NCI-H128 (cell line): ENCODE measurements at regions not wholly inside any gene's neighbourhood (a gene's known extent, or its start where the extent isn't known, plus 50 kb on each side); places are given as distances from the start of the nearest gene placed in this dataset.

Source experiments
- DNase-seq: peaks from one replicate; lab custom pipeline; 2025; ENCODE audit not compliant: unreplicated experiment; lab: John Stamatoyannopoulos, UW

DNA sequence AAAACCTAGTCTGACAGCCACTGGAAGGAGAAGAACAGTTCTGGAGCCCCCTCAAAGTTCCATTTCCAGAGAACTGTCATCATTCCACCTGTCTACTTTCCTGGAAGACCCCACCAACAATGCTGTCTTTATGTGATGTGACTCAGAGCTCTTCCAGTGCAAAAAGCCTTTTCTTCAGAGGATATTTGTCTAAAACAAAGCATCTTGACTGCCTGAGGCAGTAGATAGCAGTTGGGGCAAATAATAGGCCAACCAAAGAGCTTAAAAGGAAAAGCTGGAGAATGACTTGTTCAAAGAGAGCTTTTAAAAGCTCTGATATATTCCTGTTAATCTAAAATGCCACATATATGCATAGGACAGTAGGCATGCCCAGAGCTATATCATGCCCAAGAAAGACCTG lies 62.6 kb downstream of the MIS18A start:
- DNase-seq = no peak

DNA sequence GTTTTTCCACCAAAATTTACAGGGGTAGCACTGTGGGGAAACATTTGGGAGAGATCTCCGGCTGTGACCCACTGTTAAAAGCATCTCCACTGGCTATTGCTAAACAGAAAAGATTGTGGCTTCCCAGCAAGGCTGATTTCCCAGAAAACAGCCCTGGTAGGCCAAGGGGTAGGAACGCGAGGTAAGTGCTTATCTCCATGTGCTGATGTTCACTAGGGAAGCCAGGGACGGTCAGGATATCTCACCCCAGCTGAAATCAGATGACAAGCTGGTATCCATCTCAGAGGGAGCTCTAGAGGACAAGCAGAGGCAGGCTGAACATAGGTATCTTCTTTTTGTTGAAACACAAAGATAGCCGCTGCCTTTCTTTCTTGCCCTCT lies 63.6 kb downstream of the MIS18A start:
- no peak for DNase-seq

DNA sequence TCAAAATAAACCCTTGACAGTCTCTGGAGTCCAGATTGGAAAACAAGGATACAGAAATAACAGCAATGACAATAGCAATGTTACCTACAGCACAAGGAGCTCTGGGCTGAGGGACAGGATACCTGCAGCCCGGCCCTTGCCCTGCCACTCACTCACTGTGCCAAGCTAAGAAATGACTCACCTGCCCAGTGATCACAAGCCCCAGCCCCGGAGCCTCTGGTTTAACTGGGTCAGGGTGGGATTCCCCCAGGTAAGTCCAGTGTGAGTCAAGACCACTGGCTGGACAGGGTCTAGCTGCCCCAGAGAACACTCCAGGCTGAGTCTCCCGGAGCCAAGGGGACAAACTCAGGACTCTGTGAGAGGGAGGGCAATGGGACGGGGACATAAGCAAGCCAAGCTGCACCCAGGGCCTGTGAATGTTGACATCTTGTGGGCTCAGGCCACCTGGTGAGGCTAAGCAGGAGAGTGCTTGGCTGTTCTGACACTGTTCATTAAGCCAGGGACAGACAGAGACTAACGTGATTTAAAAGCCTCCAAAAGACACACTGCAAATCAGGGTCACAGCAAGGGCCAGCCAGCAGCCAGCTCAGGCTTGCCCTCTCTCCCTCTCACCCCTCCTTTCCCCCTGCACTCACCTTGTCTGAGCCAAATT lies 64.1 kb downstream of the MIS18A start:
- DNase-seq = no peak

DNA sequence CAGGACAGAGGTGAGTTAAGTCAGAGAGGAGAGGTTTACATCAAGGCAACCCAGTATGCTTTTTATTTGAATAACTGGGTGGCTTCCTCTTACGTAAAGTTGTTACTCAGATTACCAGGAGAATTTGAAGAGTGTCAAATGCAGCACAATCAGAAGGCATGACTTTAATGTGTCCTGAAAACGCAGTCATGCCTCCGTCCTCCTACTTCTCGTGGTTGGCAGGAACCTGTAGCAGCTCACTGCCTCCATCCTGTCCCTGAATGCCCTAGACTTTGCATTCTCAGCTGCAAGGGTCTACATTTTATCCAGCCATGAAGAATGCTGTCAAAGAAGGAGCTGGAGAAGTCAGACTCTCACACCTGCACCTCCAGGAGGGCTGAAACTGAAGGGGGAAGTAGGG lies 66.7 kb downstream of the MIS18A start:
- DNase-seq = no peak

DNA sequence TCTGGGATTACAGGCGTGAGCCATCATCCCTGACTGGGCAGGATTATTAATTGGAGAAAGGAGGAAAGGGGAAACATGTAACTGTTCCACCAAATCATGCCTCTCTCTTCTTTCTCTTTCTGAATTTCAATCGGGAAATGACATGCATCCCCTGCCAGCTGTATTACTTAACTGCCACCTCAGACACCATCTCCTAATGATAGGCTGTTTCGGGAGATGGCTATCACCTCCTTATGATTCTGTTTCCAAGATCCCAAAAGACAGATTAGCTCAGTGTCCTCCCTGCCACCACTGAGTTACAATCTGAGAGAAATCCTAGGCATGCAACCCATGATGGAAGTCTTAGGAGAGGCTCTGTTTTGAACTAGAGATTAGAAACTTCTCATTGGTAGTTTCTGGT lies 67.5 kb downstream of the MIS18A start:
- no peak for DNase-seq

DNA sequence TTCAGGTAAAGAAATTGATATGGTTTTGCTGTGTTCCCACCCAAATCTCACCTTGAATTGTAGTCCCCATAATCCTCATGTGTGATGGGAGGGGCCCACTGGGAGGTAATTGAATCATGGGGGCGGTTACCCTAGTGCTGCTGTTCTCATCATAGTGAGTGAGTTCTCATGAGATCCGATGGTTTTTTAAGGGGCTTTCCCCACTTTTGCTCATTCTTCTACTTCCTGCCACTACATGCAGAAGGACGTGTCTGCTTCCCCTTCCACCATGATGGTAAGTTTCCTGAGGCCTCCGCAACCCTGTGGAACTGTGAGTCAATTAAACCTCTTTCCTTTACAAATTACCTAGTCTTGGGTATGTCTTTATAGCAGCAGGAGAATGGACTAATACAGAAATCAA lies 69.3 kb downstream of the MIS18A start:
- DNase-seq = no peak

DNA sequence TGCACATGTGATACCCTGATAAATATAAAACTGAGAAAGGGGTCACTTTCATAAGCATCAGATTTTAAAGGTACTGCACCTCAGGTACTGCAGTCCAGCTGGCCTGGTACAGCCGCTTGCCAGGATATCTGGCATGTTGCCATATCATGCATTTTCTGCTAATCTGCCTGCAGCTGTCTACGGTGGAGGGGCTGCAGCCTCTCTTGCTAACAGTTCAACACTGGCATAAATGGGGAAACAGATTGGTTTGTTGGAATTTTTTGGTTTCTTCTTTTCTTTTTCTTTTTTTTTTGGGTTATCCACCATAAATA lies 71.5 kb downstream of the MIS18A start:
- peak; percentile 32 for DNase-seq

DNA sequence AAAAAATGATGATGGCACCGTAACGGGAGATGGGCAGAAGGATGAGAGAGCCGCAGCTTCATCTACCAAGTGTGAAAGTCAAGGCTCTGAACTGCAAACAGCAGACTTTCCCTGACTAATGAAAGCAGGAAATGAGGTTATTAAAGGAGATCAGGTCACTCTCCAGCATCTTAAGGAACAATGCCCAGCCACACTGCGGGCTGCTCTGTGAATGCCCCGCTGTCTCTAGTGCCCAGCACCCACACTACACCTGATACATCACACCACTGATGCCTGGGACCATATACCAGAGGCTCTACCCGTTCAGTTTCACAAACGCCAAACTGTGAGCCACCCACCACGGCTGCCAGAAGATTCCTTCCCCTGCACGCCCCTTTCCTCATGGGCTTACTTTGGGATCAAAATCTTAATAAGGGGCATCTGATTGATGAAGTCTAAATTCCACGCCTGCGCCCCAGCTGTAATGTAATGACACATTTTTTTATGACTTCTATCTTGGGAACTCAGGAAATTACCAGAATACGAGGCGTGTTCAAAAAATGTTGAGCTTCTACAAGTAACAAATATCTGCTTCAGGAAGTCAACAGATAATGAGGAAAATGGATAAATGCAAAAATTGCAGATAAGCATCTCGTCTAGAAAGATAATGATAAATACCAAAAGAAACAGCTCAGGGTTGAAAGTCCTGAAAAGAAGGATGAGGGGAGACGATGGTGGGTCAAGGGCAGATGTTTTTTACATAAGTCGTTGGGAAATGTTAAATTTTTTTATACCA lies 72.0 kb downstream of the MIS18A start:
- DNase-seq = no peak

DNA sequence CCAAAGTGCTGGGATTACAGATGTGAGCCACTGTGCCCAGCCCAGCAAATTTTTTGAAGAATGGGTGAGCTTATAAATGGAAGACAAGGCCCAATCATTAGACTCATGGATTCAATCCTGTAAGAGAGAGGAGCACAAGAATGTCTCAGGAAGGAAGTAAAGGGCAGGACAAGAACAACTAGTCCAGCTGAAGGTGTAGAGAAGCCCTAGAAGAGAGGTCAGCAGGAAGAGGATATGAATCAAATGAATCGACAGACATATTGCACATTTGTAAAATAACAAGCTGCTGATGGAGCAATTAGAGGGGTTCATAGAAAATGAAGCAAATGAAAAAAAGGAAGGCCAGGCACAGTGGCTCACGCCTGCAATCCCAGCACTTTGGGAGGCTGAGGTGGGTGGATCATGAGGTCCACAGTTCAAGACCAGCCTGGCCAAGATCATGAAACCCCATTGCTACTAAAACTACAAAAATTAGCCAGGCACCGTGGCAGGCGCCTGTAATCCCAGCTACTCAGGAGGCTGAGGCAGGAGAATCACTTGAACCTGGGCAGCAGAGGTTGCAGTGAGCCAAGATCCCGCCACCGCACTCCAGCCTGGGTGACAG lies 74.9 kb downstream of the MIS18A start:
- no peak for DNase-seq

DNA sequence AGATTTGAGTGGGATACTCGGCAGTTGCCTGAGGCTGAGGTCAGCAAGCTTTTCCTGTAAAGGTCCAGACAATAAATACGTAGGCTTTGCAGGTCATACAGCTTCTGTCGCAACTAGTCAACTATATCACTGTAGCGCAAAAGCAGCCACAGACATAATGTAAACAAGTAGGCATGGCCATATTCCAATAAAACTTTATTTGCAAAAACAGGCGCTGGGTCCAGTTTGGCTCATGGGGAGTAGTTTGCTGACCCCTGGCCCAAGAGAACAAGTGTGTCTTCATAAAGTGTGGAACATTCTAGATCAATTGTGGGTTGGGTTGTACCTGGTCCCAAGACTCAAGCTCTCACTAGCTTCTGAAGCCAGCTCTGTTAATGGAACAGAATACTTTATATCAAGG lies 78.8 kb downstream of the MIS18A start:
- DNase-seq = no peak

DNA sequence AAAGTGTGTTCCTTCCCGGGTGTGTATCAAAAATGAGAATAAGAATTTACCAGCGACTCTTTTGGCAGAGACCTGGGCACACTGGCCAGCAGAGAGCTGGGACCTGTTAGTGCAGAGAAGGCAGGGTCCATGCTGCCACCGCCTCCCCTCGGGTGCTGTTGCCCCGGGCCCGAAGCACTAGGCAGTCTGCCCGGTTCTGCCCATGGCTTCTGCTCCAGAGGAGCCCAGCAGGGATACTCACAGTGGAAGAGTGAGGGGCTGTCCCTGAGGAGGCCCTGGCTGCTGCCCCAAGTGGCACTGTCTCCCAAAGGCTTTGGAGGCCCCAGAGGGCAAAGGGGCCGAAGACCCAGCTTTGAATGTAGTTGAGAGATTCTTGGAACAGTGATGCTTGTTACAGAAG lies 80.5 kb downstream of the MIS18A start:
- no peak for DNase-seq

DNA sequence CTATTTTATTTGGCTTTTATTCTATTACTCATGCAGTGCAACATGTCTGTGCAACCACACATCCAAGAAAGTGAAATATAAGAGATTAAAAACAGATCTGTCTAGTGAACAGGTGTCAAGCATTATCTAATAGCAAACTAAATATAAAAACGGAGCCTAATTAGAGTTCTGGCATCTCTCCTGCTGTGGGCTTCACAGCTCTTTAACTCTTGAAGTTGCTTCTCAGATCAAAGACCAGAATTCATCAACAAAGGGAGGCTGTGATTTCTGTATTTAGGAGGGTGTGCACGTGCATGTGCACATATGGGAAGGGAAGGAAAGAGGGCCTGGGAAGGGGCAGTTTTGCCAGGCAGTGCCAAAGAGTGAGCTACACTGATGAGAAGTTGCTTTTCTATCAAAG lies 81.0 kb downstream of the MIS18A start:
- no peak for DNase-seq

DNA sequence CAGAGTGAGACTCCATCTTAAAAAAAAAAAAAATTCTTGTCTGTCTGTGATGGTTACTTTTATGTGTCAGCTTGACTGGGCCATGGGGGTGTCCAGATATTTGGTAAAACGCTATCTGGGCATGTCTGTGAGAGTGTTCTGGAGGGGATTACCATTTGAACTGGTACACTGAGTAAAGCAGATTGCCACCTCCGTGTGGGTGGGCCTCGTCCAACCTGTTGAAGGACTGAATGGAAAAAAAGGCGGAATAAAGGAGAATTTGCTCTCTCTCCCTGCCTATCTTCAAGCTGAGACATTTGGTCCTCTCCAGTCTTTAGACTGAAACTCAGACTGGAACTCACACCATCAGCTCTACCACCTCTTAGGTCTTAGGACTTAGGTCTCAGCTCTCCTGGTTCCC lies 82.8 kb downstream of the MIS18A start:
- no peak for DNase-seq

DNA sequence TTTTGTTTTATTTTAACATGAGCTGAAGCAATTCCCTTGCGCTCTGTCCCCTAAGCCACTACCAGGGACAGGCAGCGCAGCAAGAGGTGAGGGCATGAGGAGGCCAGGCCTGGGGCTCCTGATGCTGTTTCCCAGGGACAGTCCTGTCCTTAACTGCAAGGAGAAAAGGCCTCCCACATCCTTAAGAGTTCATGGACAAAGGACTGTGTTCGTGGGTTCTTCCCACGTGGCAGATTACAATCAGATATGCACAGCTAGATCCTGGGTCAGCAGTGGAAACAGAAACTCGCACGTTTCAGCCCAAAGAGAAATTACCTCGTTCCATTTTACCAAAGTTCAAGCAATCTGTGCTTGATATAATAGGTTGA lies 85.8 kb downstream of the MIS18A start:
- DNase-seq = no peak

DNA sequence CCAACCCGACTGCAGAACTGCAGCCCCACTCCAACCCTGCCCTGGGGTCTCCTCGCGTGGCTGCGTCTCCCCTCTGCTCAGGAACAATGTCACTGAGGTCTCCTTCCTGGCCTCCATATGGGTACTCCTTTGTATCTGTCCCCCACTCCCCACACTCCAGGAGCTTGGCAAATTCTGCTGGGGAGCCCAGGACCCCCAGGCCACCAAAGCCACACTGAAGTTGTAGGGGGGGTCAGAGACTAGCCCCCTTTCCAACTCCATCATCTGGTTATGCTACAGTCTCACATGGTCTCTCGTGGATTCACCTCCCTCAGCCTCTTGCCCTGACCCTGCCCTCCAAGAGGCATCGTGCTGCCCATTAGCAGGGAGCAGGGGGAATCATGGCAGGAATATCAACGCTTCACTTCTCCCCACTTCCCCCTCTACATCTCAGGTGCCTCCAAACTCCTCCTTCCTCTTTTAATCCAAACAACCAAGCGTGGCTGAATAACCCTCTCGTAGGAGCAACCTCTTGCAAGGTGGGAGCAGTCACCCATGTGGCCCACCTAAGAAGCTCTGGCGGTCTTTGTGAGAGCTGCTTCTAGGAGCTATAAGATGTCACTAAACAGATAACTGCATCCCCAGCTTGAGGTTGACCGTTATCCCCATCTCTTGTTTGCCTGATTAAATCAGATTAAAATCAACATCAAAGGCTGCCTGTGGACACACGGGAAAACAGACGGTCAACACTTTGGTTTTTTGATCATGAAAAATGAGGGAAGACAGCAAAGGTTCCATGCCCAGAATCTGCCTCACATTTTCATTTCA lies 86.4 kb downstream of the MIS18A start:
- no peak for DNase-seq

DNA sequence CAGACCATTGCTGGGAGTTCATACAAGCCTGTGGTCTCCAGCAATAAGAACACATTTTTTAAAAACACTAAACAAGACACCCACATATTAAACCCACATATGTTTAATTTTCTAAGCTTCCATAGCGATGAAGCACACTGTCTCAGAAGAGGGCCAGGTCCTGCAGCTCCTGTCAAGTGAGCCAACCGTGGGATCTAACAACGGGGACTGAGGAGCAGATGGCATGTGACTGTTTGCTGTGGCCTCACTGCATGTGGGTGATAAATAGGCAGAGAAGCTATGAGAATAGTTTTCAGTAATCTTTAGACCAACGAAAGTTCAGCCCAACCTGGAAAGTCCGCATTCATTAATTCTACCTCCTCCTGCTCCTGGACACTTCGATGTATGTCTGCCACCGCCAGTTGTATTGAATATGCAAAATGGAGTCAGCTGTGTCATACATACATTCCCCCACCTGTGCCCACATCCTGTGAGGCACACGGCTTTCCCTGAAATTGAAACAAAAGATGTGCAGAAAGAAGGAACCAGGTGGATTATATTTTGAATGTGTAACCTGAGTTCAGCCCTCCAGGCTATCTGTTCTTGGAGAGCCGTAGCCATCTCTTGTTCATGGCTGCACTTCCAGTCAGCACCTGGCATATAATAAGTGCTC lies 88.2 kb downstream of the MIS18A start:
- DNase-seq = no peak

DNA sequence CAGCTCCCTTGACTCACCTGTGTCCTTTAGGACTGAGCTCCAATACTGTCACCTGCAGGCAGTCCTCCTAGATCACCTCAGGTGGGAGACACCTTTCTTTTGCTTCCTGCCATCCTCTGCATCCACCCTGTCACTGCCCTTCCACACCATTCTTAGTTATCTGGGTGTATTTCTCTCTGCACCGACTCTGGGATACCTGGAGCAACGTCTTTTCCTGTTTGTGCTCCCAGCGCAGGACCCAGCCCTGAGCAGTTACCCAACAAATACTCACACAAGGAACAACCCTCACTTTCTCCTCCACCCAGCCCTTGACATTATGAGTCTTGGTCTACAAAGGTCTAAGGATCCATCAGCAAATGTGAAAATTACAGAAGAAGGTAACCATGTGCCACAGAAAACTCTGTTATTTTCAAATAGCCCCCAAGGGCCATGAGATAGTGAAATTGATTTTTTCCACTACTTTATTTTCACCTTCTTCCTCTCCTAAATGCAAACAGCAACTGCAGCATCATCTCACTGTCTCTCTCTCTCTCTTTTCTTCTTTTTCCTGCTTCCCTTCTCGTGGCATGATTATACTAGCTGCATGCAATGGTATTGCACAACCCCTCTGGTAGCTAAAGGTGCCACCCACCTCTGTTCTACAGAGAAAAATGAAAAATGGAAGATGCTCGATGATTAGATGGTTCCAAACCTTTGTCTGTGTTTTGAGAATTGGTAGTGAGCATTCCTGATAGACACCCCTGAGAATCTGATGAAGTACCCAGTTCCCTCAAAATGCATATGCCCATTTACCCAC lies 89.0 kb downstream of the MIS18A start:
- no peak for DNase-seq

DNA sequence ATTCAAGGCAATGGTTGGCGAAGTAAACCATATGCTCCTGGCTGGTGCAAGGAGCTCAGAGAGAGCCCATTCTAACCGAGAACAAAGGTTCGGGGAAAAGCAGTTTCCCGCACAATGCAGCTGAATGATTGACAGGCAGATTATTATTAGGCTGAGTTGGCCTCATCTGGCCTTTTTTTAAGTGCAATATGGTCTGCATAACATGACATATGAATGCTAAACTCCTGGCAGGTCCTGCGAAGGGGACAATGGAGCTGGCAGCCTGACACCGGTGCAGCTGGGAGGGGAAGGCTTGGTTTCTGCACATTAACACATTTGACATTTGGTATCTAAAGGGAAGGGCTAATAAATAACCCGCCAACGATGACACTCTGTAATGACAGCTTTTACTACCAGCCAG lies 92.0 kb downstream of the MIS18A start:
- no peak for DNase-seq

DNA sequence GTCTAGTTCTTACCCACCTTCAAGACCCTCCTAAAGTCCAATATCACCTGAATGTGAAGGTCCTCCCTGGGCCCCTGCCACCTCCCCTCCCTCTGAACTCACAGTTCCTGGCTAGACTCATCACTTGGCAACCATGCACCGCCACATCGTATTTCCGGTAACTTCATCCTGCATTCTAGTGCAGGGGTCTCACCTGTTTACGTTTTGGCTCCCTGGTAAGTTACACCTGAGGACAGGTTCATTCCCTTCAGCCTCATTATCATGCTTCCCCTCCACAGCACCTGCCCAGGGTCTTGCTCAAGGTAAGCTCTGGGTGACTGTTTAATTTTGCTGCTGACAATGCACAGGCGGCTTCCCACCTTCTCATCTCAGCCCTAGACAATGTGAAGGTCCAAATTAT lies 93.1 kb downstream of the MIS18A start:
- DNase-seq = no peak

DNA sequence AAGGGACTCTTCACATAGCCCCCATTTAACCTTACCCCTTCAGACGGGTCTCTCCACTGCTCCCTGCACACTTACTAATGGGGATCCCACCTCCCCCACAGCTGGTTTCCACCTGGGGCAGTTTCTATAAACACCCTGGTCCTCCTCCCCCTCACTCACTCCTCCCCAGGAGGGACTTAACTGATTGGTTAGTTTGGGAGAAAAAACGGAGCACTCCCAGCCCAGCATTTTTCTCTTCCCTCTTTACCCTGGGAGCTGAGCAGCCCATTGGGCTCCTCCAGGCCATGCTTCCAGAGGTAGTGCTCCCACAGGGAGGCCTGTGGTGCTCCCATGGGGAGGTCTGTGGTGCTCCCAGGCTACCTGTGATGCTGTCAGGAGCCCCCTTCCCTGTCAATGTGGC lies 93.7 kb downstream of the MIS18A start:
- DNase-seq = no peak

DNA sequence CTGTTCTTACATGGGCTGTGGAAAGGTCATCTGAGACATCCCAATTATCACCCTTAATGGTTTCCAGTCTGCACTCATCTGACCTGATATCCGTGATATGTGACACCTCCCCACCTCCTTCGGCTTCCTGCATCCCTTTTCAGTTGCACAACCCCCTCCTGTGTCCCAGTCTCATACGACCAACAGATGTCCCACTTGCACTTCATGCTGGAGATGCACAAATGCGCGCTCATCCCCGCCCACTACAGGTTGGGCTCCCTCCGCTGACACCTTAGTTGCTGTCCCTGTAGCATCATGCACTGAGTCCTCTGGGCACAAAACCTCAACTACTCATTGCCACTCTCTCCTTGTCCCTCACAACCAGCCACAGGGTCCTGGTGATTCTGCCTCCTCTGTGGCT lies 94.4 kb downstream of the MIS18A start:
- no peak for DNase-seq
